ENCODE measurements at regions not wholly inside any gene's neighbourhood (a gene's known extent, or its start where the extent isn't known, plus 50 kb on each side); places are given as distances from the start of the nearest gene placed in this dataset.
"Not testable (repeated sequence)": the region's sequence is repeated elsewhere in the genome, so short reads cannot be mapped to it uniquely, and the experiment has no call there.

GRCh38 chr6:142648526-142648925 lies 296.4 kb downstream of the HIVEP2 start:
- no peak for DNase-seq (ENCODE audit: low spot score)
- H2BK120ac ChIP-seq (ENCODE audit: low read depth, low read length): no peak overlapping the region

DNA sequence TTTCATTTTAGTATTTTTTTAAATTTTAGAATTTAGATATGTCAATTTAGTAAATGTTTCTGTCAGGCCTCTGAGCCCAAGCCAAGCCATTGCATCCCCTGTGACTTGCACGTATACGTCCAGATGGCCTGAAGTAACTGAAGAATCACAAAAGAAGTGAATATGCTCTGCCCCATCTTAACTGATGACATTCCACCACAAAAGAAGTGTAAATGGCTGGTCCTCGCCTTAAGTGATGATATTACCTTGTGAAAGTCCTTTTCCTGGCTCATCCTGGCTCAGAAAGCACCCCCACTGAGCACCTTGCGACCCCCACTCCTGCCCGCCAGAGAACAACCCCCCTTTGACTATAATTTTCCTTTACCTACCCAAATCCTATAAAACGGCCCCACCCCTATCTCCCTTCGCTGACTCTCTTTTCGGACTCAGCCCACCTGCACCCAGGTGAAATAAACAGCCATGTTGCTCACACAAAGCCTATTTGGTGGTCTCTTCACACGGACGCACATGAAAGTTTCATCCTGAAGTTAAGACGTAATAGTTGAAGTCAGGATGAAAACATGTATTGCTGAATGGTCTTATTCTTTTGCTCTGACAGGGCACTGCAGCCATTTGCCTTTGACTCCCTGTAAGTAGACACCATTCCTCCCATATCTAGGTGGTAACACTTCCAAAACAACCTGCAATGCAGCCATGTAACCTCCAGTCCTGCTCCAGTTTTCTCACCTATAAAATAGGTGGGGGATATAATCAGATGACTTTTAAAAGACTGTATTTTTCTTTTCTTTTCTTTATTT lies 295.3 kb downstream of the HIVEP2 start:
- not testable (repeated sequence) for H3K9ac ChIP-seq (ENCODE audit: low read depth, low read length, poor library complexity); H3K4me3 ChIP-seq (ENCODE audit: low read length in 2 of 2); H3K23ac ChIP-seq (ENCODE audit: low read depth, low read length, poor library complexity); H2BK12ac ChIP-seq (ENCODE audit: low read length); H3K27ac ChIP-seq (replicated peaks; ENCODE audit: low read length); H3K9me3 ChIP-seq (replicated peaks in 1 of 2; ENCODE audit: control insufficient read depth in 2 of 2, insufficient read depth in 1 of 2, low read depth in 1 of 2, low read length in 2 of 2); H2AFZ ChIP-seq (ENCODE audit: low read length); H2AK5ac ChIP-seq (ENCODE audit: low read depth, low read length); DNase-seq (ENCODE audit: low spot score); H2BK5ac ChIP-seq (ENCODE audit: low read length); H2BK120ac ChIP-seq (ENCODE audit: low read depth, low read length); H4K8ac ChIP-seq (ENCODE audit: low read depth, low read length); H3K4me2 ChIP-seq (ENCODE audit: insufficient read depth, low read length, poor library complexity, severe bottlenecking); H3K79me1 ChIP-seq (ENCODE audit: low read depth, low read length); H3K14ac ChIP-seq (ENCODE audit: low read length); H3K36me3 ChIP-seq (replicated peaks in 1 of 2; ENCODE audit: control insufficient read depth in 2 of 2, insufficient read depth in 2 of 2, low read length in 2 of 2); H3K4me1 ChIP-seq (ENCODE audit: control insufficient read depth in 2 of 2, insufficient read depth in 1 of 2, low read depth in 1 of 2, low read length in 2 of 2); H3K4ac ChIP-seq (ENCODE audit: low read length); H3K27me3 ChIP-seq (ENCODE audit: control insufficient read depth in 3 of 3, insufficient read depth in 3 of 3, low read depth in 1 of 3, low read length in 3 of 3); H3K18ac ChIP-seq (ENCODE audit: low read length); H4K91ac ChIP-seq (ENCODE audit: low read depth, low read length, poor library complexity); H2BK15ac ChIP-seq (ENCODE audit: low read length)
- no CpG with 5 or more reads among the region's 11 CpGs for WGBS, 2 donors (ENCODE audit: extremely low coverage in 2 of 2, insufficient read length in 2 of 2, insufficient replicate concordance in 1 of 2)

More at GRCh38 chr6:142648526-142648925, 296.4 kb downstream of the HIVEP2 start:
- H3K36me3 ChIP-seq (replicated peaks in 1 of 2; ENCODE audit: control insufficient read depth in 2 of 2, insufficient read depth in 2 of 2, low read length in 2 of 2): no peaks in the 10 kb centered on the region
- H2BK12ac ChIP-seq (ENCODE audit: low read length): no peak overlapping the region
- no peak overlapping the region for H2AFZ ChIP-seq (ENCODE audit: low read length)
- no peak overlapping the region for H4K8ac ChIP-seq (ENCODE audit: low read depth, low read length)
- no CpG with 5 or more reads among the region's 1 CpG for WGBS, 2 donors (ENCODE audit: extremely low coverage in 2 of 2, insufficient read length in 2 of 2, insufficient replicate concordance in 1 of 2)
- no peak overlapping the region for H3K14ac ChIP-seq (ENCODE audit: low read length)
- no peak overlapping the region for H3K18ac ChIP-seq (ENCODE audit: low read length)
- no peaks in the 10 kb centered on the region for H3K27me3 ChIP-seq (ENCODE audit: control insufficient read depth in 3 of 3, insufficient read depth in 3 of 3, low read depth in 1 of 3, low read length in 3 of 3)
- no peak overlapping the region for H3K27ac ChIP-seq (replicated peaks; ENCODE audit: low read length)
- no peaks in the 10 kb centered on the region for H3K4me1 ChIP-seq (ENCODE audit: control insufficient read depth in 2 of 2, insufficient read depth in 1 of 2, low read depth in 1 of 2, low read length in 2 of 2)
- H3K9me3 ChIP-seq (replicated peaks in 1 of 2; ENCODE audit: control insufficient read depth in 2 of 2, insufficient read depth in 1 of 2, low read depth in 1 of 2, low read length in 2 of 2): no peaks in the 10 kb centered on the region
- H2AK5ac ChIP-seq (ENCODE audit: low read depth, low read length): no peak overlapping the region
- no peak overlapping the region for H2BK15ac ChIP-seq (ENCODE audit: low read length)
- H3K23ac ChIP-seq (ENCODE audit: low read depth, low read length, poor library complexity): no peak overlapping the region
- H3K9ac ChIP-seq (ENCODE audit: low read depth, low read length, poor library complexity): no peak overlapping the region
- no peaks in the 10 kb centered on the region for H3K79me1 ChIP-seq (ENCODE audit: low read depth, low read length)
- H4K91ac ChIP-seq (ENCODE audit: low read depth, low read length, poor library complexity): no peak overlapping the region
- H3K4me2 ChIP-seq (ENCODE audit: insufficient read depth, low read length, poor library complexity, severe bottlenecking): no peak overlapping the region
- H3K4ac ChIP-seq (ENCODE audit: low read length): no peak overlapping the region
- no peak overlapping the region for H3K4me3 ChIP-seq (ENCODE audit: low read length in 2 of 2)
- no peak overlapping the region for H2BK5ac ChIP-seq (ENCODE audit: low read length)

DNA sequence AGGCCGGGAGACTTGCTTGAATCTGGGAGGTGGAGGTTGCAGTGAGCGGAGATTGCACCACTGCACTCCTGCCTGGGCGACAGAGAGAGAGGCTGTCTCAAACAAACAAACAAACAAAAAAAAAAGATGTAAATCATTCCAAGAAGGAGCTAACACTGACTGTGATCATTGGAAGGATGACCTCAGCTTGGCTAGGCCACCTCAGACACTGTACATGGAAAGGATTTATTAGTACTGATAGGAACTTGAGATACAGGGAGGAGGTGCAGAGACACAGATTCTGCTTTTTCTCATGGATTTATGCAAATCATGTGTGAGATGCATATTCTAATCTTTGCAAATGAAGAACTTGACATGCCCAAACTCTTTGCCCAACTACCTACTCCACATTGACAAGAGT lies 293.6 kb downstream of the HIVEP2 start:
- Histone ChIP-seq H3K4ac (ENCODE audit: low read length) (no peak overlapping the region), H3K9ac (ENCODE audit: low read depth, low read length, poor library complexity) (no peak overlapping the region), H3K9me3 (replicated peaks in 1 of 2; ENCODE audit: control insufficient read depth in 2 of 2, insufficient read depth in 1 of 2, low read depth in 1 of 2, low read length in 2 of 2) (no peaks in the 10 kb centered on the region), H3K4me3 (ENCODE audit: low read length in 2 of 2) (no peak overlapping the region), H2BK5ac (ENCODE audit: low read length) (no peak overlapping the region), H2AFZ (ENCODE audit: low read length) (no peak overlapping the region), H3K4me2 (ENCODE audit: insufficient read depth, low read length, poor library complexity, severe bottlenecking) (no peak overlapping the region), H2BK15ac (ENCODE audit: low read length) (no peak overlapping the region), H3K27ac (replicated peaks; ENCODE audit: low read length) (no peak overlapping the region), H3K36me3 (replicated peaks in 1 of 2; ENCODE audit: control insufficient read depth in 2 of 2, insufficient read depth in 2 of 2, low read length in 2 of 2) (no peaks in the 10 kb centered on the region), H2BK12ac (ENCODE audit: low read length) (no peak overlapping the region), H2BK120ac (ENCODE audit: low read depth, low read length) (no peak overlapping the region), H3K79me1 (ENCODE audit: low read depth, low read length) (no peaks in the 10 kb centered on the region), H4K8ac (ENCODE audit: low read depth, low read length) (no peak overlapping the region), H3K18ac (ENCODE audit: low read length) (no peak overlapping the region), H2AK5ac (ENCODE audit: low read depth, low read length) (no peak overlapping the region), H3K14ac (ENCODE audit: low read length) (no peak overlapping the region), H4K91ac (ENCODE audit: low read depth, low read length, poor library complexity) (no peak overlapping the region), H3K27me3 (ENCODE audit: control insufficient read depth in 3 of 3, insufficient read depth in 3 of 3, low read depth in 1 of 3, low read length in 3 of 3) (no peaks in the 10 kb centered on the region), H3K23ac (ENCODE audit: low read depth, low read length, poor library complexity) (no peak overlapping the region), H3K4me1 (ENCODE audit: control insufficient read depth in 2 of 2, insufficient read depth in 1 of 2, low read depth in 1 of 2, low read length in 2 of 2) (no peaks in the 10 kb centered on the region)
- no peak for DNase-seq (ENCODE audit: low spot score)
- no CpG with 5 or more reads among the region's 3 CpGs for WGBS, 2 donors (ENCODE audit: extremely low coverage in 2 of 2, insufficient read length in 2 of 2, insufficient replicate concordance in 1 of 2)

- Histone ChIP-seq H3K79me1 (ENCODE audit: low read depth, low read length) (no peaks in the 10 kb centered on the region), H2BK12ac (ENCODE audit: low read length) (no peak overlapping the region), H3K9me3 (replicated peaks in 1 of 2; ENCODE audit: control insufficient read depth in 2 of 2, insufficient read depth in 1 of 2, low read depth in 1 of 2, low read length in 2 of 2) (no peaks in the 10 kb centered on the region), H4K91ac (ENCODE audit: low read depth, low read length, poor library complexity) (no peak overlapping the region), H3K14ac (ENCODE audit: low read length) (no peak overlapping the region), H3K18ac (ENCODE audit: low read length) (no peak overlapping the region), H3K9ac (ENCODE audit: low read depth, low read length, poor library complexity) (no peak overlapping the region), H2AK5ac (ENCODE audit: low read depth, low read length) (no peak overlapping the region), H3K36me3 (replicated peaks in 1 of 2; ENCODE audit: control insufficient read depth in 2 of 2, insufficient read depth in 2 of 2, low read length in 2 of 2) (no peaks in the 10 kb centered on the region), H2BK5ac (ENCODE audit: low read length) (no peak overlapping the region), H2AFZ (ENCODE audit: low read length) (no peak overlapping the region), H3K27me3 (ENCODE audit: control insufficient read depth in 3 of 3, insufficient read depth in 3 of 3, low read depth in 1 of 3, low read length in 3 of 3) (no peaks in the 10 kb centered on the region), H3K4me1 (ENCODE audit: control insufficient read depth in 2 of 2, insufficient read depth in 1 of 2, low read depth in 1 of 2, low read length in 2 of 2) (no peaks in the 10 kb centered on the region), H2BK120ac (ENCODE audit: low read depth, low read length) (no peak overlapping the region), H3K4me2 (ENCODE audit: insufficient read depth, low read length, poor library complexity, severe bottlenecking) (no peak overlapping the region), H3K23ac (ENCODE audit: low read depth, low read length, poor library complexity) (no peak overlapping the region), H2BK15ac (ENCODE audit: low read length) (no peak overlapping the region), H3K4ac (ENCODE audit: low read length) (no peak overlapping the region), H3K27ac (replicated peaks; ENCODE audit: low read length) (no peak overlapping the region), H3K4me3 (ENCODE audit: low read length in 2 of 2) (no peak overlapping the region), H4K8ac (ENCODE audit: low read depth, low read length) (no peak overlapping the region)
- DNase-seq (ENCODE audit: low spot score): no peak
- WGBS, 2 donors (ENCODE audit: extremely low coverage in 2 of 2, insufficient read length in 2 of 2, insufficient replicate concordance in 1 of 2): no CpG with 5 or more reads among the region's 5 CpGs
Measured at GRCh38 chr6:142653710-142654420, 291.1 kb downstream of the HIVEP2 start.

Data from neuronal stem cell (in vitro differentiated cells).